Activated T-cell treated with anti-CD3 and anti-CD28 coated beads for 24 hours (primary cell): ENCODE measurements at regions not wholly inside any gene's neighbourhood (a gene's known extent, or its start where the extent isn't known, plus 50 kb on each side); places are given as distances from the start of the nearest gene placed in this dataset.

Experiments used
- DNase-seq: peaks from one replicate; pipeline ENCODE4 v3.0.0-alpha.2; 2020; ENCODE audit warnings: low read depth

DNA sequence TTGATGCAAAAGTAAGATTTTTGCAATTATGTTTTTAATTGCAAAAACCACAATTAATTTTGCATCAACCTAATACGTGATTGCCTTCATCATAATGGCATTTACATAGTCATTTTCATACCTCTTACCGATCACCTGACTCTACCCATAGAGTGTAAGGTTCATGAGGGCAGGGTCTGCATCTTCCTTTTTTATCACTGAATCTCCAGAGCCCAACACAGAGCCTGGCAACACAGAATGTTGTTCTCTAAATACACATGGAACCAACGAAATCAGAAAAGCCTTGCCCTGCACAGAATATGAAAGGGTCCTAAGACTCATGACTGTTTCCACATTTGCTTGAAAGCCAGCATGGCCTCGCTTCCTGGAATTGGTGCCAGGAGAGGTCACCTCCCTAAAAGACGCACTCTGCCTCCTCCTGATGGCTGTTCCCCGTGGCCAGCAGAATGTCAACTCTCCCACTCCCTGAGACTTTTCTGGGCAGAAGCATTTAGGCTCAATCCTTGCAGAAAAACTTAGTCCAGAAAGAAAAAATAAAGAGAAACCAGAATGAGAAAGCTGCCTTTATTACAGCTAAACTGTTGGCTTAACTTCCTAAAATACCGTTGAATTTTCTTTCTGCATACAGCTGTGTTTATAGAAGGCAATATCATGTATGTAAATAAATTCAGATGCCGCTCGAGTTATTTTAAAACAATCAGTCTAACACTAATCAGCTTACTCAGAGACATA is 327.8 kb upstream of the MAF start:
- DNase-seq: no peak

DNA sequence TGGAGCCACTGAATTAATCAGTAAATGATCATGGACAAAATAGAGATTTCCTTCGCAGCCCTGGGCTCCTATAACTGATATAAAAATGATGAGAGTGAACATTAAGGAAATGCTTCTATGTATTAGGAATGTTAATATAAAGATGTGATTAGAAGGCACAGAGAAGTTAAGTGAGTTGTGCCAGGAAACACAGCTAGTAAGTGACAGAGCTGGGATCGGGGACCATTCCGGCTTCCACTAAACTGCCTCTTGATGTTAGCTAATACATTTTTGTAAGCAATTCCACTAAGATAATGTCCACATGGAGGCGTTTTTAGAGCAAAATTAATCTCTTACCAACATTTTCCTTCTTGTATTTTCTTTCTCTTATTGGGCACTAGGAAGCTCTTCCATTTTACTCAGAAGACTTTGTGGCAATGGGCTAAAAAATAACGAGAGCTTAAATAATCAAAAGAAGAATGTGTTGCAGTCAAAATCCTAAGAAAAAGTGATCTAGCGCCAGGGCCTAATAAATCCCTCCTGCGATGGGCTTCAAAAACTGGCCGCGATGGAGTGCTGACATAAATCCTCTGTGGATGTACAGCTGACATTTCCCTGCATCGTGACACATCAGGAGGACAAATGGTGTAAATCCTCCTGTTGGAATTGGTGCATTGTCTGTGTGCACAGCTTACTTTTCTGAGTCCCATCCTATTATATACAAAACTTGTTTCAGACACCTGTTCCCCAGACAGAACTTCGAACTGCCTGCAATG is 326.1 kb upstream of the MAF start:
- no peak for DNase-seq

DNA sequence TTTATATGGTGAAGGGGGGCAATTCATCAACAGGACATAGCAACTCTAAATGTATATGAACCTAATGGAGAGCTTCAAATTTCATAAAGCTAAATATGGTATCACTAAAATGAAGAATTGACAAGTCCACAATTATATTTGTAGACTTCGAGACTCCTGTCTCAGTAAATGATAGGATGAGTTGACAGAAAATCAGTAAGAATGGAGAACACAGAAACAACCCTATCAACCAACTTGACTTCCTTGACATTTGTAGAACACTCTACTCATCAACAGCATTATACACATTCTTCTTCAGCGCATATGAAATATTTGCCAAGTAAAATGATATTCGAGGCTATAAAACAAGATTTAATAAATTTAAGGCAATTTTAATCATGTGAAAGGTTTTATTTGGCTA is 322.9 kb upstream of the MAF start:
- no peak for DNase-seq

DNA sequence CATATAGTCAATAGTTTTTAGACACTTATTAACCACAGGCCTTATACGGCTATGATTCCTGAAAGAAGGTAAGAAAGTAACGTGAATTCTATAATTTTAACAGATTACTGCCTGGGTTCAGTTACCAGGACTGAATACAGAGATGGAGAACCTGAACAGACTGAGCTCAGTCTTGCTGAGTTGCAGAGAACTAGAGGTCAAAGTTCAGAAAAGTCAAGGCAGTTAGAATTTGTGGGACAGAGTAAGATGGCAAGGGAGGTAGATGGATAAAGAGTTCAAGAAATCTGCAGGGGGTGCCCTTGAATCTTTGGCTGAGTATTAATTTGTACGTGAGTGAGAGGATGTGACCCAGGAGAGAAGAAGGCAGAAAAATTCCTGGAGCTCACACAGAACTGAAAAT is 320.1 kb upstream of the MAF start:
- DNase-seq: no peak

DNA sequence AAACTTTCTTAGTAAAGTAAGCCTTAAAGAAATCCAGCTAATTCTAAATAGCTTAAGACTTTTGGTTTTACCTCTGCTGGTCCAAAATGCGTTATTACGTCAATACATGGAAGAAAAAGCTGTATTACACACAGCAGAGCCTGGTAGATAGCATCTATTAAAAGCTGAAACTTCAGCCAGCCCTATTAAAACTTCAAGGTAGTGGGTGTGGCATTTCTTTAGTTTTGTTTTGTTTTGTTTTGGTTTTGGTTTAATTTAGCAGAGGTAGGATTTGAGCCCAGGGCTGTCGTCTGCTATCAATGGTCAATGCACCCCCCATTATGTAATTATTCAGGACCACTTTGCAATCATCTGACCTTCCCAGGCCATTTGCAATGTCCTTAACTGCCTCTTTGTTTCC is 318.4 kb upstream of the MAF start:
- DNase-seq: no peak

DNA sequence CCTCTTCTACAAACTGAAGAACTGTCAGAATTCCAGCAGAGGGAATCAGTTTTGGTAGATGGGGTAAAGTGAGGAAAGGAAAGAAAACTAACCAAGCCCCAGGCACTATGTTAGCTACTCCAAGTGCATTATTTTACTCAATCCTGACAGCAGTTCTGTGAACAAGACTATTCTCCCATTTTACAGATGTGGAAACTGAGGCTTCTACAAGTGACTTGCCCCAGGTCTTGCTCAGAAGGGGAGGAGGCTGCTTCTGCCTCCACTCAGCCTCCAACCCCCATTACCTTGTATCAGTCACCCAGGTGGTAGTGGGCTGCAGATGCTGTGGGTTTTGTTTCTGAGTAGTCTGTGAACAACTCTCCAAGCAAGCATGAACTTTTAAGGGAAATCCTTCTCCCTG is 315.2 kb upstream of the MAF start:
- DNase-seq: no peak

DNA sequence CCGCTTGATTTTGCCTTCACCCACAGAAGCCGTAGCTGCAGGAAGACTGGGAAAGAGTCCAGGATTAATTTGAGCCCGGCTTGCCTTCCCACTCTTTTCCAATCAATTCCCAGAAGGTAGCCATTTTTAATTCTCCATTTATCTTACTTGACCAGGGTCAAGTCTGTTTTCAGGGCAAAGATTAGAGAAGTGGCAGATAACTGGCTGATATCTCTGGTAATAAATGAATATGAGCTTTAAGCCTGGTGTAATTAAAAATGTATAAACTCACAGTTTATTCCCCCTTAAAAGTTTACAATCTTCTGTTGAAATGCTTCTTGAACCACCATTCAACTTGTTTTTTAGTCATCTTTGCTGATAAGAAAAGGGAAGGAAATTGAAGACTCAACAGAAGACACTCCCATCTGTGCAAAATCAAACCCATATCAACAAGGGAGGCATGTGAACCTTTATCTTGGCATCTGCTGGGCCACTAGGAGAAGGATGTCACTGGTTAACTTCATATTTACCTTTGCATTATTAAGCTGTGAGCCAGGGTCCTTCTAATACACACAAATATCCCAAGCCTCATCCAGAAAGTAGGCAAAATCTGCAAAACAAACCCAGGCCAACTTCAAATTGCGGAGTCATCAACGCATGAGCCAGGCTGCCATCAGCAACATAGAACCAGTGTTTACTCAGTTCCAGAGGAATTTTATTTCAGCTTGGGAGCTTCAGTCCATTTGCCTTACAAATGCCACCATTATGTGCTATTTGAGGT is 314.6 kb upstream of the MAF start:
- no peak for DNase-seq

DNA sequence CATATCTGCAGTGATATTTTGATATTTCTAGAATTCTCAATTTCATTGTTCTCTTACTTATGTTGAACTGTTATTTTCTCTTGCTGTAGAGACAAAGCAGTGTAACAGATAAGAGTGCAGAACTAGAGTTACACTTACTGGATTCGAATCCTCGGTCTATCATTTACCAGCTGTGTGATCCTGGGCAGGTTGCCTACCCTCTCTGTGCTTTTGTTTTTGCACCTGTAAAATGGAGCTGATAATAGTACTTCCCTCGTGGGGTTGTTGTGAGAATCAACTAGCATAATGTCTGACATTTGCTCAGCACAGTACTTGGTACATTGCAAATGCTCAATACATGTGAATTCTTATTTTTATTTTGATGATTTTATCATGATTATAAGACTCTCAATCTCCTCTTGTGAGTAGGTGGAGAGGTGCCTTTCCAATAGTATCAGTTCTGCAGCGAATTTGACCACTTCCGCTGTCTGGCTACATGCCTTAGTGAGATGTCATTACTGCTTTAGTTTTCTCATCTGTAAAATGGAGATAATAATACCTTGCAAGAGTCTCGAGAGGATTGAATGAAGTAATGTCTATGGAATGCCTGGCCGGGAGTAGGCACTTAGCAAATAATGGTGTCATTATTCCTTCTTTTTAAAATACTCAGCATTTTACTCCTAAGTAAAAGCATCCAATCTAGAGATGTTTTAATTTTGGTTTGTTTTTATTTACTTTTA is 312.2 kb upstream of the MAF start:
- no peak for DNase-seq

DNA sequence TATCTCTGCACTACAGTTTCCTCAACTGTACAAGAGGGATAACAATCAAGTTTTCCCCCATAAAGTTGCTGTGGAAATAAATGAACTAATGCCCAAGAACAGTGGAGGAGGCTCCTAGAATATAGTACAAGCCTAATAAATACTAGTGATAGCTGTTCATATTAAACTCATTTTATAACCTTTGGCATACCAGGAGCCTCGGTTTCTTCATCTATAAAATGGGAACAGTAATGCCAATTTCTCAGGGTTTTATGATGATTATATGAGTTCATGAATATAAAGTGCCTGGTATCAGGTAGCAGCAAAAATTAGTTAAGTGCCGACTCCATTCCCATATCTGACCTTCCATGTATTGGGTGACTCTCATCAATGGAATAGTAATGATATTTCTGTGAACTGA is 311.1 kb upstream of the MAF start:
- no peak for DNase-seq

DNA sequence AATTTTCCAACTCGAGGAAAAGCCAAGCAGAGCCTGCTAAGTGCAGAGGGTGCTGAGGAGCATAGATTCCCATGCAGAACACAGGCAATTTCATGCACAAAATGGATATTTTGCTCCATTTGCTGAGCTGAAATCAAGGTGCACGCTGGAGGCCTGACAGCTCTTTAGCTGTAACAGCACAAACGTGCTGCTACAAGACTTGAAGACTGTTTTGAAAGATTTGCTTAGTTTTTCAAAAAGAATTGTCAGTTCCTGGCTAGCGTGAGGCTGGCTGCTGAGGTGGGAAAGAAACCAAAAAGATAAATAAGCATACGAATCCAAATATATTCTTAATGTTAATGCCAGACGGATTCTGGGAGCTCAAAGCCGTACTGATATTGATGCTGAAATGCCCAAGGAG is 309.0 kb upstream of the MAF start:
- DNase-seq: no peak

DNA sequence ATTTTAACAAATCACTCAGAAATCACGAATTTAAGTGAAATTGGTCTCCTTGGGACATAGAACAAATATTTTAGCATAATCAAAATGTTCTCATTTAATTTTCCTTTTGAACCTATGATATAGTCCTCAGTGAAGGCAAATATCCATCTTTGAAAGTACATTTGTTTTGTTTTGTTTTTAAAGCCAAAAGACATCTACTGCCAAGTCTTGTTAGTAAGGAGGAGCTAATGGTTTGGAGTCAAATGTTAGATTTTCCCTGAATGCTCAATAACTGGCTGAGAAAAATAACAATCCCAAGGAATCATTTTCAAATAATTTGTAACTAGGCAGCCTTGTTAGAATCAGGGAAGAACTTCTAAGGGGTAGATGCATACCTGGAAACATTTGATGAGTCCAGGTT is 302.9 kb upstream of the MAF start:
- DNase-seq: no peak

DNA sequence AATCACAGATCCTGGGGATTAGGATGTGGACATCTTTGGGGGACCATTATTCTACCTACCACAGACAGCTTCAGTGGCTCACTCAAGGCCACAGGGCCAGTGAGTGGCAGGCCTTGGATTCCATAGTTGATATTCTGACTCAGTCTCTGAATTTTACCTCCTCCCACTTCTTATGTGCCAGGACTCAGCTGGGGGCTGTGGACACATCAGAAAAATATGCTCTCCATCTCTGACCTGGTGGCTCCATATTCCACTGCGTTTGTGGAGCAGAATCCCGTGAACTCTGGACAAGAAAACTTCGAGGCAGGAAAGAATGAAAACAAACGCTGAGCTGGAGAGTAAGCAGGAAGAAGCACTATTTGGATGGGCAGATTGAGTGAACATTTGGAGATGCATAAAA is 301.8 kb upstream of the MAF start:
- no peak for DNase-seq

DNA sequence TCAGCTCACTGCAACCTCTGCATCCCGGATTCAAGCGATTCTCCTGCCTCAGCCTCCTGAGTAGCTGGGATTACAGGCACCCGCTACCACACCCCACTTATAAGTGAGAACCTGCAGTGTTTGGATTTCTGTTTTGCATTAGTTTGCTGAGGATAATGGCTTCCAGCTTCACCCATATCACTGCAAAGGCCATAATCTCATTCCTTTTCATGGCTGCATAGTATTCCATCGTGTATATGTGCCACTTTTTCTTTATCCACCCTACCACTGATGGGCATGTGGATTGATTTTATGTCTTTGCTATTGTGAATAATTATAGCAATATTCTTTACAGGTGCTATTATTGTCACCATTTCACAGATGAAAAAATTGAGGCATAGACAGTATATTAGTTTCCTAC is 301.0 kb upstream of the MAF start:
- no peak for DNase-seq

DNA sequence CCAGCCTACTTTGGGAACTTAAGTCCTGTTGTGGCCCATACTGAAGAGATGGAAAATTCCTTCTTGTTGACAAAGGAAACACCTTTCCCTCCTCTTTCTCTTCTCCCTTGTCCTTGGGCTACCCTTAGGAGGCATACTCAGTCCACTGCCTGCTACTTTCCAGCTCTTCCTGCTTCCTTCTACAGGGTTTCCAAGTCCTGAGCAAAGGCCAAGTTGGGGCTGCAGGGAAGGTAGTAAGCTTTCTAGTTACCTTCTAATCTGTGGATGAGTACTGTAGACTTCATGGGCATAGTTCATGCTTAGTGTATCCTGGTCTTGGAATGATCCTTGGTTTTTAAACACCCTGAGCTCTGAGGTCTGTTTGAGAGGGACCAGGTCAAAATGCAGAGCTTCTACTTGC is 299.2 kb upstream of the MAF start:
- DNase-seq: no peak

DNA sequence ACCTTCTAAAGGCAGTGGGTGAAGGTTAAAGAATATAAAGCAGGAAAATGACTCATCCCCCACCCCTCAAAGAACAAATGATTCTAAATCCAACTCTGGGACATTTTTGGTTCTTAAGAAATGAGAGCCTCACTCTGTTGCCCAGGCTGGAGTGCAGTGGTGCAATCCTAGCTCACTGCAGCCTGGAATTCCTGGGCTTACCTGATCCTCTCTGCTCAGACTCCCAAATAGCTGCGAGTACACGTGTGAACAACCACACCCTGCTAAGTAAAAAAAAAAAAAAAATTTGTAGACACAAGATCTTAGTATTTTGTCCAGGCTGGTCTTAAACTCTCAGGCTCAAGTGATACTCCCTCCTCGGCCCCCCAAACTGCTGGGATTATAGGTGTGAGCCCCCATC is 298.8 kb upstream of the MAF start:
- no peak for DNase-seq

DNA sequence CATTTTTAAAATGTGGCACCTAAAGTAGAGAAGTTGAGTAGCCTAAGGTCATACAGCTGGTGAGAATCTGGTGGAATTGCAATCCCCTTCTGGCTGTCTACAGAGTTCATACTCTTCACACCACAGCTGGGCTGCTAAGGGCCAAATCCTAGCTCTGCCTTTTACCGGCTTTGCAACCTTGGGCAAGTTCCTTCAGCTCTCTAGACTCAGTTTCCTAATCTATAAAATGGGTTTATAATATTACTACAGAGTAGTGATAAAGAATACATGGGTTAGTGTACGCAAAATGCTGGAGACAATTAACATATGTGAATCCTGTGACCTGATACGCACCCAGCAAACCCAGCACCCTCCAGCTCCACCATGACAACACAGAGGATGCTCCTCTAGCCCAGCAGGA is 298.2 kb upstream of the MAF start:
- DNase-seq: no peak

DNA sequence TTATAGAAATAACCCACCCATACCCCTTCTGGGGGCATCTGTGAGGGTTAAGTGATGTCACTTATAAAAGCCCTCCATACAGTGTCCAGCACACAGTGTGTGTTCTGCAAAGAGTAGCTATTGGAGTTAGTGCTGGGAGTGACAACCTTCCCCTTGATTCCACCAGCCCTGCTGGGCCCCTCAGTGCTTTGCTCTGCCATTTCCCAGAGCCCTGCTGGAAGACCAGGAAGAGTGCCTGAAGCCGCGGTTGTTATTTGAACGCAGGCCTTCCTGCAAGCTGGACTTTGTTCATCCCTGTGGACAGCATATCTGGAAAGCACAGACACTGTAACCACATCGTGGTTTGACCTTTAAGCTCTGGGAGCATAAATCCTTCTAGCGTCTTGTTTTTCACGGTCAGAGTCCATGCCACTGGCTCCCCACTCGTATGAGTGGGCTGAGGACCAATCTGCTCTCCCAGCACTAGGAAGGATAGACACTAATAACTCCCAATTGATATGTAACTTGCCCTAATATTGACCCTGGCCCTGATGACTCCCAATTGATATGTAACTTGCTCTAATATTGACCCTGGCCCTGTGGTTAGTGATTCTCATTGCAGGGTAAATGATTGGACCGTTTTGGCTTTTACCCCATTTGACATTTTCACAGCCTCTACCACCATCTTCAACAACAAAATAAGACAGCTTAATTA is 297.1 kb upstream of the MAF start:
- no peak for DNase-seq

DNA sequence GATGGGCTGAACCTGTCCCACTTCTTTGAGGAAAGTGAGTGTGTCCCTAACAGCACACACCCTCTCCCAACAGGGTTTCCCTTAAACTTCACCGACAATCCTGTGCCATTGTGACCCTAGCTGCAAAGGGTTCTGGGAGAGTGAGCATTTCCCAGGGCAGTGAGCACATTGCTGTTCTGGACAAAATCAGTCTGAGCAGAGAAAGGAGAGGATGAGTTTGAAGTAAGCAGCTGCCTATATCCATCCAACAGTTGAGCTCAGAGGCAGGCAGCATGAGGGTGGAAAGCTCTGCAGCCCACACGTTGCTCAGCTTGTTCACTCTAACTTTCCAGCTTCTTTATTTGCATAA is 296.5 kb upstream of the MAF start:
- no peak for DNase-seq

DNA sequence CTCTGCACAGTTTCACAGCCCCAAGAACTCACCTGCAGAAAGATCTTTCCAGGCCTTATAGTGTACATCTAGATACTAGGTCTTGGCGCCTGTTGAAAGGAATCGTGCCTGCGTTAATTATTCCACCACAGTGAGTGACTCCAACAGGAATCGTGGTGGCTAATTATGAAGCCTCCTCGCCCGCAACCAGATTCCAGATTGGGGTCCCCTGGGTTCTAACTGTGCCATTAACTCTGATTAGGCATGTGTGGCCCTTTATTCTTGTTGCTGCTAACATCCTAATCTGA is 295.3 kb upstream of the MAF start:
- DNase-seq: no peak

DNA sequence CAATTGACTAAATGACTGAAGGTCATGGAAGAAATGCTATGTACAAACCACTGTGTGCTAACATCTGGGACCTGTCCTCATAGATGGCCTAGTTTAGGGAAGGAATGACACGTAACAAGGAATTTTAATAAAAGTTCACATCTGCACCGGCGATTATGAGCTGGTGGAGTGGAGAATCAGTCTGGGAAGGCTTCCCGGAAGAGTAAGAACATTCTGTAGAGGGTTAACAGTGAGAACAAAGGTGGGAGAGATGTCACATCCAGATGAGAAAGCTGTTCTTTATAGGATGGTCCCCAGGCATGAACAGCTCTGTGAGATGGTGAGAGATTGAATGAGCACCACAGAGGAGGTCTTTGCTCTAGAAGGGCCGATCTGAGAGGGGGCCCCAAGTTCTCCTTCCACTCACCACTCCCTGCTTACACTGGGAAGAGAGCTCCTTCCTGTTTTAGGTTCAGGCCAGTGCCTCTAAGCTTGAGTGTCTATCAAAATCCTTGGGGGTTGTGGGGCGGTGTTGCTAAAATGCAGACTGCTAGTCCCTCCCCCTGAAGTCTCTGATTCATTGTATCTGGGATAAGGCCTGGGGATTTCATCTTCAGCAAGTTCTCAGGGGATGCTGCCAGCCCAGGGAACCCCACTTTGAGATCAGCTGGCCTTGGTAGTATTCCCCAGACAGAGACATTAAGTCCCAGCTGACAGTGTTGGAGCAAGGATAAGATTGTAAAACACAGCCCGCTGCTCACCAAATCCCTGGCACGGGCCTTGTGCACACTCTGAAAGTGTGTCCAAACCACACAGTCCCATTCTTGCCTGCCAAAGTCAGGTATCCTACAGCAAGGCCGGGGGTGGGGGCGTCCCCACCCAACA is 294.7 kb upstream of the MAF start:
- no peak for DNase-seq

DNA sequence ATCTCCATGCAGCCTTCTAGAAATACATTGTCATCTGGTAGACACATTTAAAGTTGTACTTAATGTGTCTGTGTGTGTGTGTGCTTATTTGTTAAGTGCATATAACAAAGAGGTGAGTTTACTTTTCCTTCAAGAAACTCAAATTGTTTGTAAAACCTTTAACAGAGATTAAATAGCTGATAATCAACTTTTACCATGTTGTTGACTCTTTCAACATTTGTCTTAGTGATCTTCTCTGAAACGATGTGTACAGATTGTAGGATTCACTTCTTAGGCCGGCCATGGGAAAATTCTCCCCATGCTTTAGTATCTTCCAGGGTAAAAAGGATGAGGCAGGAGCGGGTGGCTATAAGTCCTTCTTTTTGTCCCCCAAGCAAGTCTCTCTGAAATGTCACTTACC is 292.9 kb upstream of the MAF start:
- no peak for DNase-seq
